ENCODE measurements at regions not wholly inside any gene's neighbourhood (a gene's known extent, or its start where the extent isn't known, plus 50 kb on each side); places are given as distances from the start of the nearest gene placed in this dataset.

DNA sequence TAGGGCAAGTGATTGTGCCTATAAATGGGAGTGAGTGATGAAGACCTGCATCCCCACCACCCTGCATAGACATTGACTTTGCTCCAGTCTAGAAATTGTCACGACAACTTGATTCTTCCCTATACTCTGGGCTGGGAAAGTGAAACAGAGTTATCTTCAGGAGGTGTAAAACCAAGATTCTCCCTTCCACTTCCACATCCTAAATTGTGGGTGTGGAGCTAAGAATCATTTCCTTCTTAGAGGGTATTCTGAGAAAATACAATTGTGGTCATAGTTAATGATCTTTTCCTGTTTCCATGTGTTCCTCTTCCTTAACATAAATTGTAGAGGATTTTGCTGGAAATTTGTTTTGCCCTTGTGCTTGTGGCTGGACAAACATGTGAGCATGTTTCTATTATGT, 96.8 kb upstream of the PJA2 start:
- TF ChIP-seq, protein P1, sequence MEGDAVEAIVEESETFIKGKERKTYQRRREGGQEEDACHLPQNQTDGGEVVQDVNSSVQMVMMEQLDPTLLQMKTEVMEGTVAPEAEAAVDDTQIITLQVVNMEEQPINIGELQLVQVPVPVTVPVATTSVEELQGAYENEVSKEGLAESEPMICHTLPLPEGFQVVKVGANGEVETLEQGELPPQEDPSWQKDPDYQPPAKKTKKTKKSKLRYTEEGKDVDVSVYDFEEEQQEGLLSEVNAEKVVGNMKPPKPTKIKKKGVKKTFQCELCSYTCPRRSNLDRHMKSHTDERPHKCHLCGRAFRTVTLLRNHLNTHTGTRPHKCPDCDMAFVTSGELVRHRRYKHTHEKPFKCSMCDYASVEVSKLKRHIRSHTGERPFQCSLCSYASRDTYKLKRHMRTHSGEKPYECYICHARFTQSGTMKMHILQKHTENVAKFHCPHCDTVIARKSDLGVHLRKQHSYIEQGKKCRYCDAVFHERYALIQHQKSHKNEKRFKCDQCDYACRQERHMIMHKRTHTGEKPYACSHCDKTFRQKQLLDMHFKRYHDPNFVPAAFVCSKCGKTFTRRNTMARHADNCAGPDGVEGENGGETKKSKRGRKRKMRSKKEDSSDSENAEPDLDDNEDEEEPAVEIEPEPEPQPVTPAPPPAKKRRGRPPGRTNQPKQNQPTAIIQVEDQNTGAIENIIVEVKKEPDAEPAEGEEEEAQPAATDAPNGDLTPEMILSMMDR (IDR thresholded peaks at IDR 0.05; ENCODE audit: insufficient read depth, low read length), result no peak
- TF ChIP-seq GABPA (IDR thresholded peaks at IDR 0.05; ENCODE audit: low read depth) (no peak), POLR2AphosphoS5 (IDR thresholded peaks at IDR 0.05; ENCODE audit: low read depth) (no peak)
- TF ChIP-seq, protein P2, sequence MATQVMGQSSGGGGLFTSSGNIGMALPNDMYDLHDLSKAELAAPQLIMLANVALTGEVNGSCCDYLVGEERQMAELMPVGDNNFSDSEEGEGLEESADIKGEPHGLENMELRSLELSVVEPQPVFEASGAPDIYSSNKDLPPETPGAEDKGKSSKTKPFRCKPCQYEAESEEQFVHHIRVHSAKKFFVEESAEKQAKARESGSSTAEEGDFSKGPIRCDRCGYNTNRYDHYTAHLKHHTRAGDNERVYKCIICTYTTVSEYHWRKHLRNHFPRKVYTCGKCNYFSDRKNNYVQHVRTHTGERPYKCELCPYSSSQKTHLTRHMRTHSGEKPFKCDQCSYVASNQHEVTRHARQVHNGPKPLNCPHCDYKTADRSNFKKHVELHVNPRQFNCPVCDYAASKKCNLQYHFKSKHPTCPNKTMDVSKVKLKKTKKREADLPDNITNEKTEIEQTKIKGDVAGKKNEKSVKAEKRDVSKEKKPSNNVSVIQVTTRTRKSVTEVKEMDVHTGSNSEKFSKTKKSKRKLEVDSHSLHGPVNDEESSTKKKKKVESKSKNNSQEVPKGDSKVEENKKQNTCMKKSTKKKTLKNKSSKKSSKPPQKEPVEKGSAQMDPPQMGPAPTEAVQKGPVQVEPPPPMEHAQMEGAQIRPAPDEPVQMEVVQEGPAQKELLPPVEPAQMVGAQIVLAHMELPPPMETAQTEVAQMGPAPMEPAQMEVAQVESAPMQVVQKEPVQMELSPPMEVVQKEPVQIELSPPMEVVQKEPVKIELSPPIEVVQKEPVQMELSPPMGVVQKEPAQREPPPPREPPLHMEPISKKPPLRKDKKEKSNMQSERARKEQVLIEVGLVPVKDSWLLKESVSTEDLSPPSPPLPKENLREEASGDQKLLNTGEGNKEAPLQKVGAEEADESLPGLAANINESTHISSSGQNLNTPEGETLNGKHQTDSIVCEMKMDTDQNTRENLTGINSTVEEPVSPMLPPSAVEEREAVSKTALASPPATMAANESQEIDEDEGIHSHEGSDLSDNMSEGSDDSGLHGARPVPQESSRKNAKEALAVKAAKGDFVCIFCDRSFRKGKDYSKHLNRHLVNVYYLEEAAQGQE (IDR thresholded peaks at IDR 0.05; ENCODE audit: insufficient replicate concordance, low read depth), result no peak

Measured in HL-60 (cell line).